Vagina (tissue), 2 donors: ENCODE measurements at regions not wholly inside any gene's neighbourhood (a gene's known extent, or its start where the extent isn't known, plus 50 kb on each side); places are given as distances from the start of the nearest gene placed in this dataset.

ENCODE experiments used
- DNase-seq, 2 donors: peaks; one replicate each; pipeline ENCODE4 v3.0.0-alpha.2; 2017; ENCODE audit errors: extremely low spot score in 2 of 2
- H3K27ac ChIP-seq: fragments of 200-600 bp; sonication (generic); one replicate; pipeline ENCODE4 v1.5.1; 2019
- H3K27me3 ChIP-seq: fragments of 200-600 bp; sonication (generic); one replicate; pipeline ENCODE4 v1.5.1; 2019
- H3K36me3 ChIP-seq, 2 donors: fragments of 200-600 bp; sonication (generic); one replicate each; pipeline ENCODE4 v1.5.1; 2017 to 2019
- H3K4me1 ChIP-seq: fragments of 200-600 bp; sonication (generic); one replicate; pipeline ENCODE4 v1.5.1; 2019
- H3K4me3 ChIP-seq, 2 donors: fragments of 200-600 bp; sonication (generic); 1 replicate in 1 of 2; 2 replicates in 1 of 2; pipeline ENCODE4 v1.5.1; 2016 to 2019
- H3K9me3 ChIP-seq: fragments of 200-600 bp; sonication (generic); one replicate; pipeline ENCODE4 v1.5.1; 2019
- CTCF ChIP-seq, 3 experiments: fragments of 450-650 bp in 2 of 3; fragments of 200-600 bp in 1 of 3; sonication (generic) in 1 of 3; IDR thresholded peaks; one replicate each; pipeline ENCODE4 v1.5.1; 2017 to 2019; ENCODE audit warnings: antibody characterized with exemption in 3 of 3, mild to moderate bottlenecking in 2 of 3, moderate library complexity in 2 of 3
- POLR2A ChIP-seq, 2 donors: fragments of 450-650 bp; IDR thresholded peaks; one replicate each; pipeline ENCODE4 v1.6.1; 2017; ENCODE audit warnings: antibody characterized with exemption in 2 of 2, mild to moderate bottlenecking in 2 of 2, moderate library complexity in 2 of 2
- POLR2AphosphoS5 ChIP-seq, 2 donors: sonication (generic); formaldehyde crosslinking; IDR thresholded peaks; one replicate each; pipeline ENCODE4 v1.9.0; 2017; ENCODE audit warnings: antibody characterized with exemption in 2 of 2, mild to moderate bottlenecking in 2 of 2, low read depth in 1 of 2; ENCODE audit not compliant: insufficient read depth in 1 of 2
- intact Hi-C: fragments of 100-400 bp; cut with DNase I; formaldehyde crosslinking; loops from one replicate; pipeline ENCODE4 v1.15.1; 2023

- Histone ChIP-seq H3K27me3 (no peaks in the 10 kb centered on the region), H3K4me3 (no peak overlapping the region), H3K27ac (no peak overlapping the region), H3K36me3 (no peaks in the 10 kb centered on the region), H3K9me3 (no peaks in the 10 kb centered on the region), H3K4me1 (no peaks in the 10 kb centered on the region)
- no peak for DNase-seq
- intact Hi-C loops: no loop called here
- TF ChIP-seq POLR2AphosphoS5 (IDR thresholded peaks at IDR 0.05; ENCODE audit: insufficient read depth in 1 of 2, low read depth in 1 of 2) (no peak), POLR2A (IDR thresholded peaks at IDR 0.05) (no peak), CTCF (IDR thresholded peaks at IDR 0.05) (no peak)
Measured at GRCh38 chr5:158413122-158413680, 554.3 kb upstream of the CLINT1 start.

DNA sequence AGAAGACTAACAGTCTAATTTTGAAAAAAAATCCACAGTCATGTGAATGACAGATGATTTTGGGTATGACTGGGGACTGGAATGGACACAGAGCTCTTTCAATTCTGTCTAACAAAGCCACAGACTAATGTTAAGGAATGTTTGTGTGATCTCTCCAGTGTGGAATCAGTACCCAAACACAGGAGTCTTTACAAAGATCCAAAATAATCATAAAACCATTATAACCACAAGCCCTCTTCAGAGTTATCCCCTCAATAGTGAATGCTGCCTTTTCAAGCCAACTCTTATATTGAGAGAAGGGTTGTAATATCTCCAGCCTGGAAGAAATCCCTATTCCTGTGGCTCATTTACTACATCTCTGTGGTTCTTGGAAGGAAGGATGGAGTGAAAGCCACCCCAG lies 552.0 kb upstream of the CLINT1 start:
- no peaks in the 10 kb centered on the region for H3K9me3 ChIP-seq
- no peaks in the 10 kb centered on the region for H3K27me3 ChIP-seq
- H3K36me3 ChIP-seq: no peaks in the 10 kb centered on the region
- TF ChIP-seq POLR2A (IDR thresholded peaks at IDR 0.05) (no peak), POLR2AphosphoS5 (IDR thresholded peaks at IDR 0.05; ENCODE audit: insufficient read depth in 1 of 2, low read depth in 1 of 2) (no peak), CTCF (IDR thresholded peaks at IDR 0.05) (no peak)
- no peak overlapping the region for H3K4me3 ChIP-seq
- H3K27ac ChIP-seq: no peak overlapping the region
- intact Hi-C loops: no loop called here
- DNase-seq: no peak
- H3K4me1 ChIP-seq: no peaks in the 10 kb centered on the region

DNA sequence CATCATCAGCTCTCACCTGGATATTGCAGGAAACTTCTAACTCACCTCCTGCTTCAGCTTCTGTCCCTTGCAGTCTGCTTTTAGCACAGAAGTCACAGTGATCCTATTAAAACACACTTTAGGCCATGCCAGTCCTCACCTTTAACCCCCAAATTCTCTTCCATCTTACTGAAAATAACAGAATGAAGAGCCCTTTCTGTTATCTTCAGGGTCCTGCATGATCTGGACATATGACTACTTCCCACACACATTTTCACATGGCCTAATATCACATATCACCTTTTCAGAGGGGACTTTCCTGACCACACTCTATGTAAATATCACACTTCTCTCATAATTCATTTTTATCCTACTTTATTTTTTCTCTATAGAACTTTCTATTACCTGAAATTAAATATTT lies 550.6 kb upstream of the CLINT1 start:
- no peak overlapping the region for H3K4me3 ChIP-seq
- no peaks in the 10 kb centered on the region for H3K4me1 ChIP-seq
- DNase-seq: no peak
- intact Hi-C loops: no loop called here
- no peaks in the 10 kb centered on the region for H3K36me3 ChIP-seq
- H3K9me3 ChIP-seq: no peaks in the 10 kb centered on the region
- no peaks in the 10 kb centered on the region for H3K27me3 ChIP-seq
- TF ChIP-seq POLR2AphosphoS5 (IDR thresholded peaks at IDR 0.05; ENCODE audit: insufficient read depth in 1 of 2, low read depth in 1 of 2) (no peak), CTCF (IDR thresholded peaks at IDR 0.05) (no peak), POLR2A (IDR thresholded peaks at IDR 0.05) (no peak)
- no peak overlapping the region for H3K27ac ChIP-seq

DNA sequence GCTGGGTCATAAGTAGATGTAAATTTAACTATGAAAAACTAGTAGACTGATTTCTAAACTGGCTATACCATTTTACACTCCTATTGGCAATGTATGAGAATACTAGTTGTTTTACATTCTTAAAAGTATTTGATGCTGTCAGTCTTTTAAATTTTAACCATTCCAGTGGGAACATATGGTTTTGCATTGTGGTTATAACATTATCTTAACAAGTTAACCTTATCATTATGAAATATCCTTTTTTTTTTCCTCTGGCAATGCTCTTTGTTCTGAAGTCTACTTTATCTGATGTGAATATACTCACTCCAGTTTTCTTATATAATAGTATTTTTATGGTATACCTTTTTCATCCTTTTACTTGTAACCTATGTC lies 548.9 kb upstream of the CLINT1 start:
- Histone ChIP-seq H3K9me3 (no peaks in the 10 kb centered on the region), H3K4me3 (no peak overlapping the region), H3K36me3 (no peaks in the 10 kb centered on the region), H3K27me3 (no peaks in the 10 kb centered on the region), H3K27ac (no peak overlapping the region), H3K4me1 (no peaks in the 10 kb centered on the region)
- intact Hi-C loops: no loop called here
- TF ChIP-seq POLR2AphosphoS5 (IDR thresholded peaks at IDR 0.05; ENCODE audit: insufficient read depth in 1 of 2, low read depth in 1 of 2): no peak
- TF ChIP-seq POLR2A (IDR thresholded peaks at IDR 0.05): no peak
- TF ChIP-seq CTCF (IDR thresholded peaks at IDR 0.05): no peak
- DNase-seq: no peak

- no peak for DNase-seq
- intact Hi-C loops: no loop called here
- no peak overlapping the region for H3K4me3 ChIP-seq
- H3K27ac ChIP-seq: no peak overlapping the region
- H3K4me1 ChIP-seq: no peaks in the 10 kb centered on the region
- no peaks in the 10 kb centered on the region for H3K36me3 ChIP-seq
- no peaks in the 10 kb centered on the region for H3K9me3 ChIP-seq
- no peak for TF ChIP-seq CTCF (IDR thresholded peaks at IDR 0.05)
- no peak for TF ChIP-seq POLR2A (IDR thresholded peaks at IDR 0.05)
- TF ChIP-seq POLR2AphosphoS5 (IDR thresholded peaks at IDR 0.05; ENCODE audit: insufficient read depth in 1 of 2, low read depth in 1 of 2): no peak
- no peaks in the 10 kb centered on the region for H3K27me3 ChIP-seq
Measured at GRCh38 chr5:158406884-158407823, 548.2 kb upstream of the CLINT1 start.
